Frontal cortex (tissue), 3 donors: ENCODE measurements at regions not wholly inside any gene's neighbourhood (a gene's known extent, or its start where the extent isn't known, plus 50 kb on each side); places are given as distances from the start of the nearest gene placed in this dataset.
A peak's percentile ranks its signal among the peaks of the same experiment; 100 is the strongest.
"Not testable (repeated sequence)": the region's sequence is repeated elsewhere in the genome, so short reads cannot be mapped to it uniquely, and the experiment has no call there.

Experiments
- DNase-seq, 2 donors: peaks; one replicate each; pipeline ENCODE4 v3.0.0; 2012; ENCODE audit warnings: low spot score in 2 of 2
- FAIRE-seq: peaks from 2 replicates; lab custom pipeline; 2012; peaks lifted over from hg19 to GRCh38; lab: Jason Lieb, UNC
- donor health status: control.
- donor health status: control.
- donor health status: control.

DNA sequence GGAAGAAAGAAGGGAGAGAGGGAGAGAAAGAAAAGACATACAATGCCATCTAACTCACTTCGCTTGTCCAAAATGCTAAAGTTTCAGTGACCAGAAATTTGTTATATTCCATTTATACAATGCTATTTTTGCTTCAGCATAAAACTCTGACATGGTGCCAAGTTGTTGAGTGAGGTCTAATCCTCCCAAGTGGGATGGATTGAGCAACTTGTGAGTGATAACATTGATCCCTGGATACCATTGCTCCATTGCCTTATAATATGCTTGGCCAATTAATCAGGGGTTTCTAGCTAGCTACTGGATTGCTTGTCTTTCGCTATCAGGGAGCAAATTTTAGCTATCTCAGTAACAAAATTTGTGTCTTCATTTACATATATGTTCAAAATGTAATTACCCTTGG lies 615.6 kb upstream of the DPPA4 start:
- FAIRE-seq: no peak

DNA sequence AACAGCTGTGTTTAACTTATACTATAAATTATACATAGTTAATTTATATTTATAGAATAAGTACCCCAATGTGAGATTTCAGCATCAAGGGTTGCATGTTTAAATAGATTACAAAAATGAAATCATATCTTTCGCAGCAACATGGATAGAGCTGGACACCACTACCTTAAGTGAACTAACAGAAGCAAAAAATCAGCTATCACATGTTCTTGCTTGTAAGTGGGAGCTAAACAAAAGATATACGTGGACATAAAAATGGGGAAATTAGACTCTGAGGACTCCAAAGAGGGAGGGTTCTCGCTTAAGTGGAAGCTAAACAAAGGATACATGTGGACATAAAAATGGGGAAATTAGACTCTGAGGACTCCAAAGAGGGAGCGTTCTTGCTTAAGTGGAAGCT lies 626.5 kb upstream of the DPPA4 start:
- FAIRE-seq (no peak), DNase-seq (no peak)

More for the DNA sequence above, 615.6 kb upstream of the DPPA4 start:
- no peak for DNase-seq

GRCh38 chr3:109973733-109974132 lies 636.4 kb upstream of the DPPA4 start:
- DNase-seq (no peak), FAIRE-seq (peak; percentile 39)

DNA sequence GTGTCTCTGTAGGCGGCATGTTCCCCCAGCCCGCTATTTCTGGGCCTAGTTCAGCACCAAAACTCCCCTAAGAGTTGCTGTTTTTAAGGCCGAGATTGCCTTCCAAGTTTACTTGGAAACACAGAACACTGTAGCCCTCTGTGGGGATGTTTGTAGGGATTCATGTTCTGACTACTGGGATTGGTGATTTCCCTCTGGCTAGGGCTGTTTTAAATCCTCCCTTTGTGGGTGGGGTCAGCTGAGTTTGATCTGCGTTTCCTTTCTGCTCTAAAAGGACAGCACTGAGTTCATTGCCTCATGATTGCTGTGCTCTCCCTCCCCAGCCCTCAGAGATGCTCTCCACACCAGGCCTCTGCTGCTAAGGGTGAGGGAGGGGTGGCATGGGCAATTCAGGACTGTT lies 640.6 kb upstream of the DPPA4 start:
- no peak for DNase-seq
- no peak for FAIRE-seq

- no peak for FAIRE-seq
- DNase-seq: no peak
Measured at GRCh38 chr3:109982201-109982600, 644.9 kb upstream of the DPPA4 start.

DNA sequence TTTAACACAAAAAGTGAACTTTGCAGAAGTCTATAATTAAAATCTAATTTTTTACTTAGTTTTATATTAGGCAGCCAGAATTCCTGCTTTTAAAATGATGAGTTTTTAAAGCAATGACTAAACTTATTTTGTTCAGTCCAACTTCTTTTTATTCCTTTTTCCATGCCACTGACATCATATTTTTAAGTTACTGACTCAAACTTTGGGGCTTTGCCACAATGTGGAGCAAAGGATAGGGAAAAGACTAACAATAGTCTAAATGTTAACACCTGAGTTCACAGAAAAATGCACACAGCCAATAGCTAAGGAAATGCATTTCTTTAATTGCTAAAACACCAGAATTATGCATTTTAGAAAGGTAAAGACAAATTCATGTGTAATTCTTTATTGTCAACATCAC lies 647.6 kb upstream of the DPPA4 start:
- FAIRE-seq (no peak), DNase-seq (no peak)

DNA sequence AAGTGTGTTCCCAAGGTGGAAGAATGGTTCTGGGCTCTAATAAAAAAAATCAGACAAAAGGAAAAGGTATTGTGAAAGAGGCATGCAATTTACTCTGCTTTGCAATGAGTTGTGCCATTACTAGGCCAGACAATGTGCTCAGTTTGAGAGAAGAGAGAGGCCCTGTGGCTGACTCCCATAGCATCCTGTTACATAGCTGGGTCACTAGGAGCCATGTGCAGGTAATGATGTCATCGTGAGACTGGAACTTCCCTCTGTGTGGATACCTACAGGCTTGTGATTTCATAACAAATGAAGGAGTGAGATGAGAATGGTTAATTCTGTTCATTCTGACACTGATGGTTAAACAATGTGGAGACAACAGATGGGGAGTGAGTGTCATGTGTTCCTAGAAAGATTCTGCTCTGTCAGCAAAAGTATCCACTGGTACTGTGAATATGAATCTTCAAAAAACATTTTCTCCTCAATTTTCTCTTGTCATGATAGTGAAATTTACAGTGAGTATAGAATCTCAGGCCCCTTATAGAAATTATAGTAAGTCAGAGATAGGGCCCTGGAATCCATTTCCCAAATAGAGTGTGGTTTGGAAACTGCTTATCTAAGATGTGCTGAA lies 648.7 kb upstream of the DPPA4 start:
- FAIRE-seq: no peak
- DNase-seq: no peak

GRCh38 chr3:109994853-109995252 lies 657.5 kb upstream of the DPPA4 start:
- no peak for FAIRE-seq
- DNase-seq: no peak

DNA sequence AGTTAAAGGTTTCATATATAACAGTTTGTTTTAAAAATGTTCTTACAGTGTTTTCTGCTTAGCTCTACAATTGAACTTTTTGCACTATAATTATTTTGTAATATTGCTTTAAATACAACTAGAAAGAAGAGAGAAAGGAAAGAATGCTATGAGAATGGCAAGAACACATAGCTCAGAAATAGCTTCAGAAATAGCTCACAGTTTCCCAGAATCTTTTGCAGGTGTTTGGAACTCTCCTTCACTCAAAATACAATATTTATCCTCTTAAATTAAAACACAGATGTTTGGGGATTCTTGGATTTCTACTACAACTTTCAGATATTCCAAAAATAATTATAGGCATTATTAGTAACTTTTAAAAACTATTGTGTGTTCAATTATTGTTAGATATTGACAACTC lies 658.0 kb upstream of the DPPA4 start:
- FAIRE-seq (no peak), DNase-seq (no peak)

DNA sequence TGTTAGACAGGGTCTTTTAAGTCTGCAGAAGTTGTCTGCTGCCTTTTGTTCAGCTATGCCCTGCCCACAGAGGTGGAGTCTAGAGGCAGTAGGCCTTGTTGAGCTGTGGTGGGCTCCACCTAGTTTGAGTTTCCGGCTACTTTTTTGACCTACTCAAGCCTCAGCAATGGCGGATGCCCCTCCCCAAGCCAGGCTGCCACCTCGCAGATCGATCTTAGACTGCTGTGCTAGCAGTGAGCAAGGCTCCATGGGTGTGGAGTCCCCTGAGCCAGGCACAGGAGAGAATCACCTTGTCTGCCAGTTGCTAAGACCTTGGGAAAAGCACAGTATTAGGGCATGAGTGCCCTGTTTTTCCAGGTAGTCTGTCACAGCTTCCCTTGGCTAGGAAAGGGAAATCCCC lies 664.6 kb upstream of the DPPA4 start:
- FAIRE-seq: not testable (repeated sequence)

DNA sequence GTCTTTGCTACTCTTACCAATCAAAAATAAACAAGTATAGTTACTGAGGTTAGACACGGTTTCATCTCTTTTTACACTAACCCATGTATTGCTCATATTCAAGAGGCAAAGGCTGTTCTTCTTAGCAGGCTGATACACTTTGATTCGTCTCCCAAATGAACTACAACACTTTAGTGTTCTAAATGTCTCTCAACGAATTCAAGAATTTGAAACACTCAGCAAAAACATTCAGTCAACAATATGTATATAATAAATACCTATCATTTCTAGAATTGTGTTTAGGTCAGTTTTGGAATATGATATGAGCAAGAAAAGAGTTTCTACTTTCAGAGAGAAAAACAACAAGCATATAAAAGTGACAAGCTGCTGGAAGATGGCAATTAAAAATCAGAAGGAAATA lies 669.6 kb upstream of the DPPA4 start:
- FAIRE-seq: no peak

More for the DNA sequence above, 664.6 kb upstream of the DPPA4 start:
- DNase-seq: not testable (repeated sequence)

DNA sequence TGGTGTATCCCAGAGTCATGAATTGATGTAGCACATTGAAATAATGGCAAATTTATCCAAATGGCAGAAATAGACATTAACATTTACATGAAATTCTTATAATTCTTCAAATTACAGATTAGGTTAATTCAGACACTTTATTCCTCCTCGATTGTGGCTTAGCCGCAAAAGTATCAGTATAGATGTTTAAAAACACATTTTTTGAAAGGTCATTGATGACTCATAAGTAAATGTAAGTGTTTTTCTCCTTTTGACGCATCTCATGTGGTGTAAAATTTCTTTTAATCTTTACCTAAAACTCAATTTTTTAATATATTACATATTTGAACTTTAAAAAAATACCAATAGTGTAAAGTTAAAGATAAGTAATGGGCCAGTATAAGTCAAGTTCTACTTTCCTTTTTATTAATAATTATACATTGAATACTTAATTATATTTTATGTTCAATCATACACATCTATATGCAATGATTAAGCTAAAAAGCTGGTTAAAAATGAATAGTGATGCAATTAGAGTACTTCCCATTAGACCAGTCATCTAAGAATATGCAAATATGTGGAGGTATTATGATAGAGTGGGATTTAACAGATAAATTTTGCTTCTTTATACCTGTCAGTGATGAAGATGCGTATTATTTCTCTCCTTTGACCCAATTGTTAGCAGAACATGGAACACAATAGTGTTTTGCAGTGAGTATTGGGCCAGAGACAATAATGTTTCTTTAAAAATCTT lies 678.1 kb upstream of the DPPA4 start:
- FAIRE-seq (peak; percentile 48), DNase-seq (no peak)

More for the DNA sequence above, 669.6 kb upstream of the DPPA4 start:
- DNase-seq: no peak

- DNase-seq (no peak), FAIRE-seq (no peak)
Measured at GRCh38 chr3:110016235-110016815, 679.0 kb upstream of the DPPA4 start.

DNA sequence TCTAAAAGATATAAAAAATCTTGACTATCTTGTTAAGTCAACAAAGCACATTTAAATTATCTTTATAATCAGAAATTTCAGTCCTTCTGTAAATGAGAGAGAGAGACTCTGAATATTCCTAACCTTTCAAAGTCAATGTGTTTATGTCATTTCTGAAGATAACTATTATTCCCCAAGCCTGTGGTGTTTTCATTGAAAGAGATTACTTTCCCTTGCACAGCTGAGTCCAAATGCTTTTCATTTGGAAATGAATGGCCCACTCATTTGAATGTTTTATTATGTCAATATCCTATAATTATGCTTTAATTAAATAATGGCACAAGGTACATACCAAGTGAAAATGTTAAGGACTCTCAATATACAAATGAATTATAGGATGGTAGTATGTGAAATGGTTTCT lies 680.0 kb upstream of the DPPA4 start:
- DNase-seq (no peak), FAIRE-seq (no peak)

DNA sequence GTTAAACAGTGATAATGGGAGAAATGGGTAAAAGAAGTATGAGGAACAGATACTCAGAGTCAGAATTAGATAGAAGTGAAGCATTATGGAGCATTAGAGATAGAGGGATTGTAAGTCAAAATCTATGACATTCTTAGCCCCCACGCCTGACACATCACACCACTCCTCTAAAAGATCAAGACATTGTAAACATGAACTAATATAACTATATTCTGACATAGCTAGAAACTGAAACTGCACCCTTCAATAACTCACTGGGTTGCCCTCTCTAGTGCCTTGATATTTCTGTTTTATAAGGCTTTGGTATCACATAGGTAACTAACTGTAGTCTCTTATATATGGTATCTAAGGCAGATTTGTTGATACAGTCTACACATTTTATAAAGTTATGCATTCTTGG lies 684.3 kb upstream of the DPPA4 start:
- DNase-seq (no peak), FAIRE-seq (no peak)

DNA sequence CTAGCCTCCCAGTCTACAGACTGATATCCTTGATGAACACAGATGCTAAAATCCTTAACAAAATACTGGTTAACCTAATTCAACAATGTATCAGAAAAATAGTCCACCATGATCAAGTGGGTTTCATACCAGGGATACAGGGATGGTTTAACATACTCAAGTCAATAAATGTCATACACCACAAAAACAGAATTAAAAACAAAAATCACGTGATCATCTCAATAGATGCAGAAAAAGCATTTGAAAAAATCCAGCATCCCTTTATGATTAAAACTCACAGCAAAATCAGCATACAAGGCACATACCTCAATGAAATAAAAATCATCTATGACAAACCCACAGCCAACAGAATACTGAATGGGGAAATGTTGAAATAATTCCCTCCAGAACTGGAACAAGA lies 685.7 kb upstream of the DPPA4 start:
- FAIRE-seq, DNase-seq: not testable (repeated sequence)

DNA sequence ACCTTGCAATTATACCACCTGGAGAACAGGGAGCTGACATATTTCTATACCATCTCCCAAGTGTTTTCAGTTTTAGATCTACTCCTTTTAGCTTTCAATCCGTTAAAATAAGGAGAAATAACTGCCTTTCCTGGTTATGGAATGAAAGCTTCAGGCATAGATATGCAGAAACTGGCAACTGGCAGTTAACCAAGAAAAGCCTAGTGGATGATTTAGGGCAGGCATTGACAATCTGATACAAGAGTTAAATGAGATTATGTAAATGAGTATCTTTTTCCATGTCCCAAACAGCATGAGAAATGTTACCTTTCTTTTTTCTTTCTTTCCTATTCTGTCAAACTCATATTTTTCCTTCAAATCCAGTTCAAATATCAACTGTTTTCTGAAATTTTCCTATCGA lies 689.1 kb upstream of the DPPA4 start:
- no peak for FAIRE-seq
- no peak for DNase-seq

- no peak for FAIRE-seq
Measured at GRCh38 chr3:110027446-110028080, 690.2 kb upstream of the DPPA4 start.

DNA sequence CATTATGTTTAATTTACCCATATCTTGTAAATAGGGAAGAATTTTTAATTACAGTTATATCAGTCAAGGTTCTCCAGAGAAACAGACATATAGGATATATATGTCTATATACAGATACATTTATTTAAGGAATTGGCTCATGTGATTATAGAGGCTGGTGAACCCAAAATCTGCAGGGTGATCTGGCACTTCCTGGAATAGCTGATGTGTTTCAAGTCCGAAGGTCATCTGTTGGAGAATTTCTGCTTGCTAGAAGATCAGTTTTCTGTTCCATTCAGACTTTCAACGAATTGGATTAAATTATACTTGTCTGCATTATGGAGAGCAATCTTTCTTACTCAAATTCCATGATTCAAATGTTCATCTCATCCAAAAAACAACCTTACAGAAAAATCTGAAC lies 694.6 kb upstream of the DPPA4 start:
- FAIRE-seq: no peak
- no peak for DNase-seq

More at GRCh38 chr3:110027446-110028080, 690.2 kb upstream of the DPPA4 start:
- DNase-seq: no peak

- DNase-seq: no peak
Measured at GRCh38 chr3:110059431-110059830, 722.1 kb upstream of the DPPA4 start.

GRCh38 chr3:110062716-110063115 lies 725.4 kb upstream of the DPPA4 start:
- DNase-seq (no peak), FAIRE-seq (no peak)

More at GRCh38 chr3:110059431-110059830, 722.1 kb upstream of the DPPA4 start:
- FAIRE-seq: no peak
